ENCODE measurements at regions not wholly inside any gene's neighbourhood (a gene's known extent, or its start where the extent isn't known, plus 50 kb on each side); places are given as distances from the start of the nearest gene placed in this dataset.

- no peak for DNase-seq (ENCODE audit: extremely low read depth, low read depth, low spot score)
These were observed 188.8 kb upstream of the BTBD3 start for GRCh38 chr20:11728937-11729336.

- no peak for DNase-seq (ENCODE audit: extremely low read depth, low read depth, low spot score)
These were observed 187.9 kb upstream of the BTBD3 start for GRCh38 chr20:11729806-11730205.

- DNase-seq (ENCODE audit: extremely low read depth, low read depth, low spot score): no peak
These were observed 183.3 kb upstream of the BTBD3 start for GRCh38 chr20:11734431-11734830.

GRCh38 chr20:11738852-11739251, 178.8 kb upstream of the BTBD3 start:
- DNase-seq (ENCODE audit: extremely low read depth, low read depth, low spot score): no peak

GRCh38 chr20:11740975-11741374, 176.7 kb upstream of the BTBD3 start:
- no peak for DNase-seq (ENCODE audit: extremely low read depth, low read depth, low spot score)

- no peak for DNase-seq (ENCODE audit: extremely low read depth, low read depth, low spot score)
These were observed 172.5 kb upstream of the BTBD3 start for GRCh38 chr20:11745145-11745544.

- no peak for DNase-seq (ENCODE audit: extremely low read depth, low read depth, low spot score)
These were observed 169.3 kb upstream of the BTBD3 start for GRCh38 chr20:11748436-11748835.

GRCh38 chr20:11752336-11752735, 165.4 kb upstream of the BTBD3 start:
- no peak for DNase-seq (ENCODE audit: extremely low read depth, low read depth, low spot score)

- no peak for DNase-seq (ENCODE audit: extremely low read depth, low read depth, low spot score)
These were observed 164.5 kb upstream of the BTBD3 start for GRCh38 chr20:11753155-11753554.

GRCh38 chr20:11754451-11754850, 163.2 kb upstream of the BTBD3 start:
- DNase-seq (ENCODE audit: extremely low read depth, low read depth, low spot score): no peak

GRCh38 chr20:11755071-11755841, 162.4 kb upstream of the BTBD3 start:
- no peak for DNase-seq (ENCODE audit: extremely low read depth, low read depth, low spot score)

GRCh38 chr20:11761497-11761896, 156.2 kb upstream of the BTBD3 start:
- no peak for DNase-seq (ENCODE audit: extremely low read depth, low read depth, low spot score)

GRCh38 chr20:11766961-11767360, 150.7 kb upstream of the BTBD3 start:
- DNase-seq (ENCODE audit: extremely low read depth, low read depth, low spot score): no peak

- no peak for DNase-seq (ENCODE audit: extremely low read depth, low read depth, low spot score)
These were observed 147.9 kb upstream of the BTBD3 start for GRCh38 chr20:11769825-11770224.

GRCh38 chr20:11772226-11772730, 145.4 kb upstream of the BTBD3 start:
- no peak for DNase-seq (ENCODE audit: extremely low read depth, low read depth, low spot score)

- no peak for DNase-seq (ENCODE audit: extremely low read depth, low read depth, low spot score)
These were observed 141.0 kb upstream of the BTBD3 start for GRCh38 chr20:11776687-11777086.

- peak; percentile 55 for DNase-seq (ENCODE audit: extremely low read depth, low read depth, low spot score)
These were observed 140.1 kb upstream of the BTBD3 start for GRCh38 chr20:11777387-11778205.

- DNase-seq (ENCODE audit: extremely low read depth, low read depth, low spot score): peak; percentile 78
These were observed 139.5 kb upstream of the BTBD3 start for GRCh38 chr20:11778206-11778570.

- DNase-seq (ENCODE audit: extremely low read depth, low read depth, low spot score): no peak
These were observed 136.8 kb upstream of the BTBD3 start for GRCh38 chr20:11780765-11781369.

- DNase-seq (ENCODE audit: extremely low read depth, low read depth, low spot score): no peak
These were observed 134.4 kb upstream of the BTBD3 start for GRCh38 chr20:11783102-11783850.
